ENCODE measurements at regions not wholly inside any gene's neighbourhood (a gene's known extent, or its start where the extent isn't known, plus 50 kb on each side); places are given as distances from the start of the nearest gene placed in this dataset.

GRCh38 chr4:101471201-101471600 lies 123.9 kb upstream of the PPP3CA start:
- H3K4ac ChIP-seq (ENCODE audit: low read depth, low read length), result no peak overlapping the region
- no peak for DNase-seq

GRCh38 chr4:101464596-101464995 lies 117.3 kb upstream of the PPP3CA start:
- H3K4ac ChIP-seq (ENCODE audit: low read depth, low read length), result no peak overlapping the region
- H4K12ac ChIP-seq (ENCODE audit: low read depth, low read length), result no peak overlapping the region
- H3K9ac ChIP-seq (ENCODE audit: low read length), result no peak overlapping the region
- H4K8ac ChIP-seq (ENCODE audit: low read depth, low read length), result no peak overlapping the region
- no peak overlapping the region for H4K91ac ChIP-seq (ENCODE audit: low read depth, low read length)
- H3K4me3 ChIP-seq (ENCODE audit: low read depth, low read length), result no peak overlapping the region
- no peak overlapping the region for H2AK5ac ChIP-seq (ENCODE audit: low read length)
- no peak overlapping the region for H3K23ac ChIP-seq (ENCODE audit: low read length)
- H3K4me1 ChIP-seq (ENCODE audit: control insufficient read depth in 1 of 2, insufficient read depth in 2 of 2, low read length in 2 of 2), result no peaks in the 10 kb centered on the region
- H2BK5ac ChIP-seq (ENCODE audit: low read depth, low read length, poor library complexity), result no peak overlapping the region
- no peak overlapping the region for H2BK12ac ChIP-seq (ENCODE audit: low read length)
- no peaks in the 10 kb centered on the region for H3K79me2 ChIP-seq (ENCODE audit: control insufficient read depth, insufficient read depth, low read length, poor library complexity)
- no peak overlapping the region for H2AFZ ChIP-seq (ENCODE audit: insufficient read depth, low read length, poor library complexity)
- H3K18ac ChIP-seq (ENCODE audit: low read length), result no peak overlapping the region
- no peak overlapping the region for H2BK120ac ChIP-seq (ENCODE audit: insufficient read depth, low read length, poor library complexity)
- H3K27ac ChIP-seq (ENCODE audit: low read depth, low read length), result no peak overlapping the region
- no peaks in the 10 kb centered on the region for H3K36me3 ChIP-seq (ENCODE audit: control insufficient read depth in 1 of 2, insufficient read depth in 2 of 2, low read length in 2 of 2)
- no peak overlapping the region for H3K14ac ChIP-seq (ENCODE audit: low read length)
- no peak overlapping the region for H3K4me2 ChIP-seq (ENCODE audit: low read length)
- H3K9me3 ChIP-seq (ENCODE audit: insufficient read depth, low read depth, low read length), result no peaks in the 10 kb centered on the region
- H3K27me3 ChIP-seq (ENCODE audit: insufficient read depth, low read length), result no peaks in the 10 kb centered on the region
- WGBS (ENCODE audit: extremely low coverage, insufficient coverage, insufficient read length), result no CpG with 5 or more reads among the region's 2 CpGs
- H3K79me1 ChIP-seq (ENCODE audit: low read length), result no peaks in the 10 kb centered on the region
- peak; percentile 70 to 88 for DNase-seq

More at GRCh38 chr4:101471201-101471600, 123.9 kb upstream of the PPP3CA start:
- Histone ChIP-seq H3K4me3 (ENCODE audit: low read depth, low read length) (no peak overlapping the region), H3K14ac (ENCODE audit: low read length) (no peak overlapping the region), H3K4me2 (ENCODE audit: low read length) (no peak overlapping the region), H3K27ac (ENCODE audit: low read depth, low read length) (no peak overlapping the region), H4K12ac (ENCODE audit: low read depth, low read length) (no peak overlapping the region), H2BK12ac (ENCODE audit: low read length) (no peak overlapping the region), H3K18ac (ENCODE audit: low read length) (no peak overlapping the region), H3K27me3 (ENCODE audit: insufficient read depth, low read length) (no peaks in the 10 kb centered on the region), H3K4me1 (ENCODE audit: control insufficient read depth in 1 of 2, insufficient read depth in 2 of 2, low read length in 2 of 2) (no peaks in the 10 kb centered on the region), H3K23ac (ENCODE audit: low read length) (no peak overlapping the region), H2AFZ (ENCODE audit: insufficient read depth, low read length, poor library complexity) (no peak overlapping the region), H2BK120ac (ENCODE audit: insufficient read depth, low read length, poor library complexity) (no peak overlapping the region), H4K91ac (ENCODE audit: low read depth, low read length) (no peak overlapping the region), H3K9ac (ENCODE audit: low read length) (no peak overlapping the region), H2BK5ac (ENCODE audit: low read depth, low read length, poor library complexity) (no peak overlapping the region), H3K36me3 (ENCODE audit: control insufficient read depth in 1 of 2, insufficient read depth in 2 of 2, low read length in 2 of 2) (no peaks in the 10 kb centered on the region), H2AK5ac (ENCODE audit: low read length) (no peak overlapping the region), H3K79me1 (ENCODE audit: low read length) (no peaks in the 10 kb centered on the region), H3K79me2 (ENCODE audit: control insufficient read depth, insufficient read depth, low read length, poor library complexity) (no peaks in the 10 kb centered on the region), H3K9me3 (ENCODE audit: insufficient read depth, low read depth, low read length) (peaks cover 2% of the 10 kb centered on the region), H4K8ac (ENCODE audit: low read depth, low read length) (no peak overlapping the region)

- no peak overlapping the region for H3K14ac ChIP-seq (ENCODE audit: low read length)
- no peak overlapping the region for H3K27ac ChIP-seq (ENCODE audit: low read depth, low read length)
- no peaks in the 10 kb centered on the region for H3K36me3 ChIP-seq (ENCODE audit: control insufficient read depth in 1 of 2, insufficient read depth in 2 of 2, low read length in 2 of 2)
- H4K91ac ChIP-seq (ENCODE audit: low read depth, low read length), result no peak overlapping the region
- DNase-seq, result no peak
- H2AFZ ChIP-seq (ENCODE audit: insufficient read depth, low read length, poor library complexity), result no peak overlapping the region
- H3K4me2 ChIP-seq (ENCODE audit: low read length), result no peak overlapping the region
- no peak overlapping the region for H2BK12ac ChIP-seq (ENCODE audit: low read length)
- no peak overlapping the region for H4K12ac ChIP-seq (ENCODE audit: low read depth, low read length)
- H2BK120ac ChIP-seq (ENCODE audit: insufficient read depth, low read length, poor library complexity), result no peak overlapping the region
- no peak overlapping the region for H2BK5ac ChIP-seq (ENCODE audit: low read depth, low read length, poor library complexity)
- no peaks in the 10 kb centered on the region for H3K79me2 ChIP-seq (ENCODE audit: control insufficient read depth, insufficient read depth, low read length, poor library complexity)
- H3K4me1 ChIP-seq (ENCODE audit: control insufficient read depth in 1 of 2, insufficient read depth in 2 of 2, low read length in 2 of 2), result no peaks in the 10 kb centered on the region
- no peak overlapping the region for H2AK5ac ChIP-seq (ENCODE audit: low read length)
- H4K8ac ChIP-seq (ENCODE audit: low read depth, low read length), result no peak overlapping the region
- no peaks in the 10 kb centered on the region for H3K27me3 ChIP-seq (ENCODE audit: insufficient read depth, low read length)
- no peaks in the 10 kb centered on the region for H3K79me1 ChIP-seq (ENCODE audit: low read length)
- no peak overlapping the region for H3K23ac ChIP-seq (ENCODE audit: low read length)
- H3K9me3 ChIP-seq (ENCODE audit: insufficient read depth, low read depth, low read length), result peaks cover 2% of the 10 kb centered on the region
- H3K9ac ChIP-seq (ENCODE audit: low read length), result no peak overlapping the region
- no peak overlapping the region for H3K18ac ChIP-seq (ENCODE audit: low read length)
- H3K4me3 ChIP-seq (ENCODE audit: low read depth, low read length), result no peak overlapping the region
- no peak overlapping the region for H3K4ac ChIP-seq (ENCODE audit: low read depth, low read length)
These were observed 111.6 kb upstream of the PPP3CA start for GRCh38 chr4:101458914-101459313.

GRCh38 chr4:101458473-101458872 lies 111.1 kb upstream of the PPP3CA start:
- DNase-seq, result no peak
- Histone ChIP-seq H3K9ac (ENCODE audit: low read length) (no peak overlapping the region), H2AK5ac (ENCODE audit: low read length) (no peak overlapping the region), H4K8ac (ENCODE audit: low read depth, low read length) (no peak overlapping the region), H3K23ac (ENCODE audit: low read length) (no peak overlapping the region), H4K91ac (ENCODE audit: low read depth, low read length) (no peak overlapping the region), H3K79me1 (ENCODE audit: low read length) (no peaks in the 10 kb centered on the region), H3K4me3 (ENCODE audit: low read depth, low read length) (no peak overlapping the region), H3K9me3 (ENCODE audit: insufficient read depth, low read depth, low read length) (peaks cover 2% of the 10 kb centered on the region), H3K79me2 (ENCODE audit: control insufficient read depth, insufficient read depth, low read length, poor library complexity) (no peaks in the 10 kb centered on the region), H4K12ac (ENCODE audit: low read depth, low read length) (no peak overlapping the region), H3K18ac (ENCODE audit: low read length) (no peak overlapping the region), H3K4ac (ENCODE audit: low read depth, low read length) (no peak overlapping the region), H2BK5ac (ENCODE audit: low read depth, low read length, poor library complexity) (no peak overlapping the region), H3K14ac (ENCODE audit: low read length) (no peak overlapping the region), H3K27me3 (ENCODE audit: insufficient read depth, low read length) (no peaks in the 10 kb centered on the region), H3K4me2 (ENCODE audit: low read length) (no peak overlapping the region), H2BK120ac (ENCODE audit: insufficient read depth, low read length, poor library complexity) (no peak overlapping the region), H3K36me3 (ENCODE audit: control insufficient read depth in 1 of 2, insufficient read depth in 2 of 2, low read length in 2 of 2) (no peaks in the 10 kb centered on the region), H2BK12ac (ENCODE audit: low read length) (no peak overlapping the region), H3K4me1 (ENCODE audit: control insufficient read depth in 1 of 2, insufficient read depth in 2 of 2, low read length in 2 of 2) (no peaks in the 10 kb centered on the region), H3K27ac (ENCODE audit: low read depth, low read length) (no peak overlapping the region), H2AFZ (ENCODE audit: insufficient read depth, low read length, poor library complexity) (no peak overlapping the region)
- WGBS (ENCODE audit: extremely low coverage, insufficient coverage, insufficient read length), result no CpG with 5 or more reads among the region's 5 CpGs

GRCh38 chr4:101451086-101451485 lies 103.8 kb upstream of the PPP3CA start:
- no peak overlapping the region for H2BK12ac ChIP-seq (ENCODE audit: low read length)

More at GRCh38 chr4:101451086-101451485, 103.8 kb upstream of the PPP3CA start:
- no peak overlapping the region for H3K27ac ChIP-seq (ENCODE audit: low read depth, low read length)
- no peak overlapping the region for H3K14ac ChIP-seq (ENCODE audit: low read length)
- no peaks in the 10 kb centered on the region for H3K79me1 ChIP-seq (ENCODE audit: low read length)
- no peak overlapping the region for H2BK120ac ChIP-seq (ENCODE audit: insufficient read depth, low read length, poor library complexity)
- H3K27me3 ChIP-seq (ENCODE audit: insufficient read depth, low read length), result no peaks in the 10 kb centered on the region
- no peak overlapping the region for H2AK5ac ChIP-seq (ENCODE audit: low read length)
- no peak overlapping the region for H4K8ac ChIP-seq (ENCODE audit: low read depth, low read length)
- H4K91ac ChIP-seq (ENCODE audit: low read depth, low read length), result no peak overlapping the region
- no peaks in the 10 kb centered on the region for H3K36me3 ChIP-seq (ENCODE audit: control insufficient read depth in 1 of 2, insufficient read depth in 2 of 2, low read length in 2 of 2)
- no peaks in the 10 kb centered on the region for H3K9me3 ChIP-seq (ENCODE audit: insufficient read depth, low read depth, low read length)
- no CpG with 5 or more reads among the region's 1 CpG for WGBS (ENCODE audit: extremely low coverage, insufficient coverage, insufficient read length)
- no peak for DNase-seq
- no peak overlapping the region for H3K9ac ChIP-seq (ENCODE audit: low read length)
- H3K23ac ChIP-seq (ENCODE audit: low read length), result no peak overlapping the region
- H3K18ac ChIP-seq (ENCODE audit: low read length), result no peak overlapping the region
- H3K79me2 ChIP-seq (ENCODE audit: control insufficient read depth, insufficient read depth, low read length, poor library complexity), result no peaks in the 10 kb centered on the region
- no peak overlapping the region for H3K4ac ChIP-seq (ENCODE audit: low read depth, low read length)
- H2BK5ac ChIP-seq (ENCODE audit: low read depth, low read length, poor library complexity), result no peak overlapping the region
- H3K4me3 ChIP-seq (ENCODE audit: low read depth, low read length), result no peak overlapping the region
- no peak overlapping the region for H4K12ac ChIP-seq (ENCODE audit: low read depth, low read length)
- H3K4me1 ChIP-seq (ENCODE audit: control insufficient read depth in 1 of 2, insufficient read depth in 2 of 2, low read length in 2 of 2), result no peaks in the 10 kb centered on the region
- H2AFZ ChIP-seq (ENCODE audit: insufficient read depth, low read length, poor library complexity), result no peak overlapping the region
- no peak overlapping the region for H3K4me2 ChIP-seq (ENCODE audit: low read length)
